K562 (cell line): ENCODE measurements at regions not wholly inside any gene's neighbourhood (a gene's known extent, or its start where the extent isn't known, plus 50 kb on each side); places are given as distances from the start of the nearest gene placed in this dataset.

Experiments used
- GMEB1 ChIP-seq: fragments of 250-450 bp; sonication (Bioruptor Pico); IDR thresholded peaks from 2 replicates; pipeline ENCODE4 v1.4.0; 2020; ENCODE audit warnings: mild to moderate bottlenecking
- LARP7 ChIP-seq: fragments of 450-650 bp; IDR thresholded peaks from 2 replicates; pipeline ENCODE4 v1.6.1; 2016
- MYBL2 ChIP-seq, 2 experiments: fragments of 450-650 bp in 1 of 2; sonication (generic) in 1 of 2; formaldehyde crosslinking in 1 of 2; IDR thresholded peaks; 2 replicates each; pipeline versions ENCODE4 v1.6.1 to v1.8.1; 2017 to 2022; ENCODE audit warnings: borderline replicate concordance in 1 of 2, inconsistent platforms in 1 of 2, low read depth in 1 of 2, mild to moderate bottlenecking in 1 of 2, missing genetic modification reagents in 1 of 2, moderate library complexity in 1 of 2
- NFYB ChIP-seq: IDR thresholded peaks from 2 replicates; pipeline ENCODE4 v1.6.1; 2011; ENCODE audit warnings: mild to moderate bottlenecking, moderate library complexity; ENCODE audit not compliant: insufficient read length; ENCODE audit errors: extremely low read depth
- RUNX1 ChIP-seq: sonication (generic); IDR thresholded peaks from 2 replicates; pipeline ENCODE4 v1.6.1; 2016; ENCODE audit warnings: antibody characterized with exemption, low read depth
- SETDB1 ChIP-seq: IDR thresholded peaks from one replicate; pipeline ENCODE4 v1.6.1; 2012; ENCODE audit warnings: low read length, control low read depth, inconsistent platforms
- SLC30A9 ChIP-seq: fragments of 250-450 bp; sonication (Bioruptor Pico); IDR thresholded peaks from 2 replicates; pipeline ENCODE4 v1.8.0; 2022; ENCODE audit warnings: mild to moderate bottlenecking, moderate library complexity
- ZBTB40 ChIP-seq, 2 experiments: fragments of 450-650 bp in 1 of 2; sonication (generic) in 1 of 2; formaldehyde crosslinking in 1 of 2; IDR thresholded peaks; 2 replicates each; pipeline versions ENCODE4 v1.7.1 to v1.9.0; 2016 to 2022; ENCODE audit warnings: inconsistent platforms in 1 of 2, mild to moderate bottlenecking in 1 of 2, missing genetic modification reagents in 1 of 2
- ZNF239 ChIP-seq: fragments of 250-450 bp; sonication (Bioruptor Pico); IDR thresholded peaks from 2 replicates; pipeline ENCODE4 v1.4.0; 2020; ENCODE audit warnings: mild to moderate bottlenecking
- ZNF277 ChIP-seq: fragments of 250-450 bp; sonication (Bioruptor Pico); IDR thresholded peaks from 2 replicates; pipeline ENCODE4 v1.8.0; 2022; ENCODE audit warnings: inconsistent platforms, mild to moderate bottlenecking, moderate library complexity, borderline replicate concordance
- ZNF395 ChIP-seq: fragments of 200-800 bp; sonication (Bioruptor generic); IDR thresholded peaks from 2 replicates; pipeline ENCODE4 v1.6.1; 2017; ENCODE audit warnings: missing genetic modification characterization, missing compliant biosample characterization

GRCh38 chr13:79625517-79625916 is 144.6 kb downstream of the NDFIP2 start (continued):
- TF ChIP-seq ZNF277 (CRISPR knock-in tag) (no peak), RUNX1 (no peak), SETDB1 (no peak), LARP7 (no peak), MYBL2 (IDR thresholded peaks at IDR 0.05; ENCODE audit: low read depth) (no peak), MYBL2 (CRISPR knock-in tag; IDR thresholded peaks at IDR 0.05; ENCODE audit: borderline replicate concordance) (no peak), SLC30A9 (CRISPR knock-in tag) (no peak), ZNF239 (CRISPR knock-in tag) (no peak), ZNF395 (CRISPR knock-in tag) (no peak), NFYB (no peak), ZBTB40 (IDR thresholded peaks at IDR 0.05) (no peak), ZBTB40 (CRISPR knock-in tag; IDR thresholded peaks at IDR 0.05) (no peak), GMEB1 (CRISPR knock-in tag) (no peak)
